Endothelial cell of hepatic sinusoid (primary cell): ENCODE measurements at regions not wholly inside any gene's neighbourhood (a gene's known extent, or its start where the extent isn't known, plus 50 kb on each side); places are given as distances from the start of the nearest gene placed in this dataset.
"Not testable (repeated sequence)": the region's sequence is repeated elsewhere in the genome, so short reads cannot be mapped to it uniquely, and the experiment has no call there.

Experiments
- in situ Hi-C: cut with HindIII; loops from 2 replicates; pipeline ENCODE4 v1.10.0; 2017; ENCODE audit warnings: low sequenced_read_pairs

DNA sequence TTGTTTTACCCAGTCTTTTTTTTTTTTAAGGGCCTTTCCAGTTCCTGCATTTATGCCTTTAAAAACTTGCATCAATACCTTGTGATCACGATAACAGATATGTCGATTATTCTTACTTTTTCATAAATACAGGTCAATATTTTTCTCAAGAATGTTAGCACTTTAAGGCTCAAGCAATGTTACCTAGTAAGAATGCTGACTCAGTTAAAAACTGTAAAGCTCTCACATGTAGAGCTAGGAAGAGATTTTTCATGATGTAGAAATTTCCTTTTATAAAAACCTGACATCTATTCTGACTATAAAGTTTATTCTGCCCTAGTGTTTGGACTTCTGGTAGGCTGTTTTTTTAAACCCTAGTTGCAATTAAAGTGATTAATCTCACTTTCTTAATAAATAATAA, 684.0 kb downstream of the ZBBX start:
- in situ Hi-C loops = no loop called here

DNA sequence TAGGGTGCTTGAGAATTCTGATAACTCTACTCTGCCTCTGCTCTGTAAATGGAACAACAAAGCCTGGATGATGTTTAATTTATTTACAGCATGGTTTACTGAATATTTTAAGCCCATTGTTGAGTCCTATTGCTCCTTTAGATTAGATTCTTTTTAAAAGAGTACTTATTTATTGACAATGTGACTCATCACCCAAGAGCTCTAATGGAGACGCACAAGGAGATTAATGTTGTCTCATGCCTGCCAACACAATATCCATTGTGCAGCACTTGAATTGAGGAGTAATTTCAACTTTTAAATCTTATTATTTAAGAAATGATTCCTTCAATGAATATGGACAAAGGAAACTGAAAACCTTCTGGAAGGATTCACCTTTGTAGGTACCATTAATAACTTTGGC, 691.4 kb downstream of the ZBBX start:
- in situ Hi-C loops = no loop called here

DNA sequence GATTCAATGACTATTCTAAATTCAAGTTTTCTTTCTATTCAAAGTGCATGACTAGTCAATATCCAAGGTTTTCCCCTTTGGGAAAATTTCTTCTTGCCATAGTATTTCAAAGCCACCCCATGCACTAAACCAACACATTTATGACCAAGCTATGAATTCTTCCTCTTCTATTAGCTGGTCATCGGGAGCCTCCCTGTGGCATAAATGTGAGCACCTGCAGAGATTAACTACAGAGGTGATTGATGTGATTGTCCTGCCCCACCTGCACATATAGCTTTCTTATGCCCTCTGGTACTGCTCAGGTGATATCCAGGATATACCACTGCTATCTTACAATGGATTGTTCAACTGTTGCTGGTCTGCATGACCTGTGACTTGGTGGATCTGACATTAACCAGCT, 694.9 kb downstream of the ZBBX start:
- in situ Hi-C loops = no loop called here

DNA sequence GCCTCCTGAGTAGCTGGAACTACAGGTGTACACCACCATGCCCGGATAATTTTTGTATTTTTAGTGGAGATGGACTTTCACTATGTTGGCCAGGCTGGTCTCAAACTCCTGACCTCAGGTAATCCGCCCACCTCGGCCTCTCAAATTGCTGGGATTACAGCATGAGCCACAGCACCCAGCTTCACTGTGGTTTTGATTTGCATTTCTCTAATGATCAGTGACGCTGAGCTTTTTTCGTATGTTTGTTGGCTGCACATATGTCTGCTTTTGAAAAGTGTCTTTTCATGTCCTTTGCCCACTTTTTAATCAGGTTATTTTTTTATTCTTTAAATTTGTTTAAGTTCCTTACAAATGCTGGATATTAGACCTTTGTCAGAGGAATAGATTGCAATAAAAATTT, 696.0 kb downstream of the ZBBX start:
- in situ Hi-C loops = not testable (repeated sequence)

DNA sequence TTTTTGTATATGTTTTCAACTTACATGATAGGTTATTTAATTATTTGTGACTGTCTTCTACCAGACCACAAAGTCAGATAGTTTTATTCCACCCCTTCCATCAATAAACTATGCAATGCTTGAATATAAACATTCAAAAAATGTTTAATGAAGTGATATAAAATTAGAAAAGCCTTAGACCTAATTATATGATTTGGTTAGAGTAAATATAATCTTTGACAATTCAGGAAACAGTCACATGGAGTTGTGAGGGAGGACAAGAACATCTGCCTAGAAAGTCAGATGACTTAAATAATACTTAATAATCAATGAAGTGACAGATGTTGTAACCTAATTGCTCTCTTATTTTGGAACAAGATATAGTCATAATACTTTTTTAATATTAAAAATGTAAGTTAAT, 710.3 kb downstream of the ZBBX start:
- in situ Hi-C loops = no loop called here

DNA sequence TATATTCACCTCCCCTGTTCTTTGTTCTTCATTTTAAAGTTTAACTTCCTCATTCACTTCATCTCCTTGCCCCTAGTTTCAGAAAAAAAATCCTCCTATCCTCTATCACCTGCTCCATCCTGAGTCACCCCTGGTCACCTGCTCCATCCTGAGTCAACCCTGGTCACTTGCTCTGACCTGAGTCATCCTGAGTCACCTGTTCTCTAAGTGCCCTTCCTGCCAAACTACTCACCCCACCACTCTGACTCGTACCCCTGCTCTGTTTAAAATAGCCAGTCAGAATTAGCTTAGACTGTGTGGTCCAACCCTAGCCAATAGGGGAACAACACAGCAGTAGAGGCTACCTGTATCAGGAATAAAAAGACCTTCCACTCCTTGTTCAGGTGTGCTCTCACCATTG, 716.9 kb downstream of the ZBBX start:
- in situ Hi-C loops = no loop called here

DNA sequence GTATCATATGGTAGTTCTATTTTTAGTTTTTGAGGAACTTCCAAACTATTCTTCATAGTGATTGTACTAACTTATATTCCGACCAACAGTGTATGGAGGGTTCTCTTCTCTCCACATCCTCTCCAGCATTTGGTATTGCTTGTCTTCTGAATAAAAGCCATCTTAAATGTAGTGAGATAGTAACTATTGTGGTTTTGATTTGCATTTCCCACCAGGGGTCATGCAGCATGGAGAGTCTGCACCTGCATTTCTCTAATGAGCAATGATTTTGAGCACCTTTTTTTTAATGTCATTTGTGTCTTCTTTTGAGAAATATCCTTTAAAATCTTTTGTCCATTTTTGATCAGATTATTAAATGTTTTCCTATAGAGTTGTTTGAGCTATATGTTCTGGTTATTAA, 718.5 kb downstream of the ZBBX start:
- in situ Hi-C loops = no loop called here

DNA sequence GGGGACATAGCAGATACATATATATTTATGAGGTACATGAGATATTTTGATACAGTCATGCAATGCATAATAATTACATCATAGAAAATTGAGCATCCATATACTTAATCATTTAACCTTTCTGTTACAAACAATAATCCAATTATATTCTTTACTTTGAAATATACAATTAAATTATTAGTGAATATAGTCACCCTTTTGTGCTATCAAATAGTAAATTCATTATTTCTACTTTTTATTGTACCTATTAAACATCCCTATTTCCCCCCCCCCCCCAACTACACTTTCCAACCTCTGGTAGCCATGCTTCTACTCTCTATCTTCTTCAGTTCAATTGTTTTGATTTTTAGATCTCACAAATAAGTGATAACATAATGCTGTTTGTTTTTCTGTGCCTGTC, 719.1 kb downstream of the ZBBX start:
- in situ Hi-C loops = no loop called here

DNA sequence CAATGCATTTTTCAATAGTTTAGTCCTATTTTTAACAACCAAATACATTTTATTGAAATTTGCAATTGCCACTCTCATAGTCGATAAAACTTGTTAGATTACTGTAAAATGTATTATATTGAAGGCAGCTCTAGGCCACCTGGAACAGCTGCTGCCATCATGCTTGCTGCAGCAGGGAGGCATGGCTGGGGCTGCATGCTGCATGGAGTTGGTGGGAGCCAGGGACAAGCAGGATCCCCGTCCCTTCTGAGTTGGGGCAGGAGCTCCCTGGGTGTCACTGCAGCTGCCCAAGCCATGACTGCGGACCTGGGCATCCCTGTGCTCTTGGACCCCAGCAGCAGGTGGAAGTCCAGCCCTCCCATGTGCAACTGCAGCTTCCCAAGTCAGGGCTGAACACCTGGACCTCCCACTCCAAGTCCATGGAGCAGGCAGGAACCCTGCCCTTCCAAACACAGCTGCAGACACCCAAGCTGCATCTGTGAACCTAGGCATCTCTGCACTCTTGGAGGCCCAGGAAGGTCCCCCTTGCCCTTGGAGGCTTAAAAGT, 742.0 kb downstream of the ZBBX start:
- in situ Hi-C loops = no loop called here

DNA sequence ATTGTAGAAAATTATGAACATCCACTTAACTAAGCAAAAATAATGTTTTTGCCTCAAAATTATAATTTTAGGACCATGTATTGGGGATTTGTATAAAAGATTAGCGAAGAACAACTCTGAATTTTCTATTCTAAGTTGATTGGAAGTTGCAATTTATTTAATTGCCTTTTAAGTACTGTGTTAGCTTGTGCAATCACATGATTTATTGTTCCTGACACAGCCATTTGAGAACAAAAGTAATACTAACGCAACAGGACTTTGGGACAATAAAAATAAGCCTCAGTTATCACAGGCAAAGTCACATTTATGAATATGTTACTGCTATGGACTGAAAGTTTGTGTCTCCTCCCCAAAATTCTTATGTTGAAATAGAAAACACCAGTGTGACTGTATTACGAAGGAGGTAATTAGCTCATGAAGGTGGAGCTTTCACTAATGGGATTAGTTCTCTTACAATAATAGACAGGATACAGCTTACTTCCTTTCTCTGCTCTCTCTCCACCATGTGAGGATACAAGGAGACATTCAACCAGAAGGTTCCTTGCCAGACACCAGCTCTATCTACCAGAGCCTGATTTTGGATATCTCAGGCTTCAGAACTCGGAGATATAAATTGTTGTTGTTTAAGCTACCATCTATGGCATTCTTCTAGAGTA, 745.9 kb downstream of the ZBBX start:
- in situ Hi-C loops = no loop called here

DNA sequence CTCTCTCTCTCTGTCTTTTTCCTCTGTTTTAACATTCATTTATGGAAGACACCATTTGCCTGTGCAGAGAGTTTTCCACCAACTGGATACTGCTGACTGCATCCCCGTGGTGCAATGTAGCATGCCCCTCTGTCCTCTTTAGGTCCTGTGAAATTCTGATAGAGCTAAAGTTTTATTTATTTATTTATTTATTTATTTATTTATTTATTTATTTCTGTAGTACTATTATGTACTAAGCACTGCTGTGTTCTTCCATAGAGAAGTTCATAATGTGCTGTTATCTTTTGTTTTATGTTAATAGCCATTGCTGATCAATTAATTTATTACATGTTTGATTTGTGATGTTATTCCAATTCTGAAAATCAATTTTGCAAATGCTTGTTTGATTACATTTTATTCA, 749.9 kb downstream of the ZBBX start:
- in situ Hi-C loops = no loop called here

DNA sequence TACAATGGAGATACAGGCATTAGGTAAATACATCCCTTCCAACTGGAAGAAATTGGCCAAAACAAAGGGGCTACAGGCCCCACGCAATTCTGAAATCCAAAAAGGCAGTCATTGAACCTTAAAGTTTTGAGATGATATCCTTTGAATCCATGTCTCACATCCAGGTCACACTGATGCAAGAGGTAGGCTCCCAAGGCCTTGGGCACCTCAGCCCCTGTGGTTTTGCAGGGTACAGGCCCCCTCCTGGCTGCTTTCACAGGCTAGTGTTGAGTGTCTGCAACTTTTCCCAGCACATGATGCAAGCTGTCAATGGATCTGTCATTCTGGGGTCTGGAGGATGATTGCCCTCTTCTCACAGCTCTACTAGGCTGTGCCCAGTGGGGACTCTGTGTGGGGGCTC, 766.7 kb downstream of the ZBBX start:
- in situ Hi-C loops = no loop called here

DNA sequence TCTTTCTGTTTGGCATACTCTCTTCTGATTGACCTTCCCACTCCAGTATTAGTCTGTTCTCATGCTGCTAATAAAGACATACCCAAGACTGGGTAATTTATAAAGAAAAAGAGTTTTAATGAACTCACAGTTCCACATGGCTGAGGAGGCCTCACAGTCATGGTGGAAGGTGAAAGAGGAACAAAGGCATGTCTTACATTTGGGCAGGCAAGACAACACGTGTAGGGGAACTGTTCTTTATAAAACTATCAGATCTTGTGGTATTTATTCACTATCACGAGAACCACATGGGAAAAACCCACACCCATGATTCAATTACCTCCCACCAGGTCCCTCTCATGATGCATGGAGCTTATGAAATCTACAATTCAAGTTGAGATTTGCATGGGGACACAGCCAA, 767.3 kb downstream of the ZBBX start:
- in situ Hi-C loops = not testable (repeated sequence)

DNA sequence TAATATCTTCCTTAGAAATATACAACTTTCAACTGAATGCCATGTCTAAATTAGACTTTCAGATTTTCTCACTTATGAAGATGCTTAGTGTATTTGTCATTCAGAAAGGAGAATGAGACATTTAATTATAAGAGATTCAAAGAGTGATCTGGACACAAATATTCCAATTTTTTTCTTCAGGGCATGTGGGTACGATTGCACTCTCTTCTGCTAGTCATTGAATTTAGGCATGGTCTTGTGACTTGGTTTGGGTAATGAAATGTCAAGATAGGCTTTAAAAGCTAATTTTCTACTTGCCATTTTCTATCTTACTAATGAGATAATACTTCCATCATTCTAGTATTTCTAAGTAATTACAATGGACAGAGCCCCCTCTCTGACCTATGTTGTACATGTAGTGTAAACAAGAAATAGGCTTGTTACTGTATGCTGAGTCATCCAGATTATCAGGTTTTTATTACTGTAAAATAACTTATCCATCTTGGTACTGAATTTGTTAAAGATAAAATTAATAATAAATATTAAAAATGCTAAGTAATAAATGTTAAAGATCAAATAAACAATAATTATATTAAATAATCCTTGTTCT, 770.8 kb upstream of the BCHE start:
- in situ Hi-C loops = no loop called here

DNA sequence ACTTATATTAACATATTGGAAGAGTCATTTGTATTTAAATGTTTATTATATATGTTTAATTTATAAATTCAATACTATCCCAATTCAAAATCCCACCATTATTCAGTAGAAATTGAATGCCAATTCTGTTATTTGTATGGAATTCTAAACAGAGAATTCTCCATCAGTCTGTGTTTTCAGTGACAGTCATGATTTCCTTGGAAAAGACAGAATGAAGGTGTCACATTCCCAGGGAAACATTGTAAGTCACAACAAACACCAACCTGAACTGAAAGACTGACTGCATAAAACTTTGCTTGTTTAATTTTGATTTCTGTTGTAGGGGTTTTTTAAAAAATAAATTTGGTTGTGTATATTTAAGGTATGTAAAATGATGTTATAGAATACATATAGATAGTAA, 769.8 kb upstream of the BCHE start:
- in situ Hi-C loops = no loop called here

DNA sequence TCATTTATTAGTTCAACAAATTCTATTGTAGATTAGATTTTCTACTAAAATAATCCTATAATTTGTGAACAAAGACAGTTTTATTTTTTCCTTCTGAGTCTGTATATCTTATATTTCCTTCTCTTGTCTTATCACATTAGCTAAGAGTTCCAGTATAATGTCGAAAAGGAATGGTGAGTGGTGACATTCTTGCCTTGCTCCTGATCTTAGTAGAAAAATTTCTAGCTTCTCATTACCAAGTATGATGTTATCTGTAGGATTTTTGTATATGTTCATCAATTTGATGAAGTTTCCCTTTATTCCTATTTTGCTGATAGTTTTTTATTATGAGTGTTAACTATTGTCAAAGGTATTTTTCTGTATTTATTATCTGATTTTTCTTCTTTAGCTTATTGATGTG, 756.6 kb upstream of the BCHE start:
- in situ Hi-C loops = no loop called here

DNA sequence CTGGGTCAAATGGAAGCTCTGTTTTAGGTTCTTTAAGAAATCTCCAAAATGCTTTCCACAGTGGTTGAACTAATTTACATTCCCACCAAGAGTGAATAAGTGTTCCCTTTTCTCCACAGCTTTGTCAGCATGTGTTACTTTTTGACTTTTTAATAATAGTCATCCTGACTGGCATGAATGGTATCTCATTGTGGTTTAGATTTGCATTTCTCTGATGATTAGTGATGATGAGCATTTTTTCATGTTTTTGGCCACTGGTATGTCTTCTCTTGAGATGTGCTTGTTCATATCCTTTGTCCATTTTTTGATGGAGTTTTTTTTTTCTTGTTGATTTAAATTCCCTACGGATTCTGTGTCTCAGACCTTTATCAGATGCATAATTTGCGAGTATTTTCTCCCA, 745.0 kb upstream of the BCHE start:
- in situ Hi-C loops = no loop called here

DNA sequence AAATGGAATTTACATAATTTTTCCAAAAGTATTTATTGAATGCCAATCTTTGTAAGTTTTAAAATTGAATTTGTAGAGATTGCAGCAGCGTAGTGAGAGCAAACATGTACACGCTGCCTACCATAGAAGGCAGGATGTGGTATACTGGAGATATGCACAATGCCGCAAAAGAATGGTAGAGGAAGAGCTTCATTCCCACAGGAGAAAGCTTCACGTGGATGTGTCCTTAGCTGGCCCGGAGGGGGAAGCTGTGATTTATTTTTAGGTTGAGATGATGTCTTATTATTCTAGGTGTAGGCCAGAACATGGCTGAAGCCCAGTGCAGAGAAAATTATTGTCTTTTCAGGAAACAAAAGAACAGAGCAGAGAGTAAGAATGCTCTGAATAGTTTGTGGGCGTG, 743.3 kb upstream of the BCHE start:
- in situ Hi-C loops = no loop called here

DNA sequence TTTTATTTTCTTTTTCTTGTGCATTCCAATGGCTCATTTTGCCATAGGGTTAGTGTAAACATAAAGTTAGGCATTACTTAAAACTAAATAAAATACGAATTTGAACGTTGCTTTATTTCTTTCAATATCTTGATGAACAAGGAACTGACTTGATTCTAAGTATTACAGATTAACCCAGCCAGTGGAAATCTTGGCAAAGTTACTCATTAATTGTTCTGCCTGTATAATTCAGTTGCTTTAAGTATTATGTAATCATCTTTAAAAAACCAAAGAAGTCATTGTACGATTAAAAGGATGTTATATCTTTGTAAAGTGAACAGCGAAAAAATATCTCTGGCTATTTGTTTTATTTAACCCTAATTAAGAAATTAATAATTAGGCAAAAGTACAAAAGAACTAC, 737.9 kb upstream of the BCHE start:
- in situ Hi-C loops = no loop called here

DNA sequence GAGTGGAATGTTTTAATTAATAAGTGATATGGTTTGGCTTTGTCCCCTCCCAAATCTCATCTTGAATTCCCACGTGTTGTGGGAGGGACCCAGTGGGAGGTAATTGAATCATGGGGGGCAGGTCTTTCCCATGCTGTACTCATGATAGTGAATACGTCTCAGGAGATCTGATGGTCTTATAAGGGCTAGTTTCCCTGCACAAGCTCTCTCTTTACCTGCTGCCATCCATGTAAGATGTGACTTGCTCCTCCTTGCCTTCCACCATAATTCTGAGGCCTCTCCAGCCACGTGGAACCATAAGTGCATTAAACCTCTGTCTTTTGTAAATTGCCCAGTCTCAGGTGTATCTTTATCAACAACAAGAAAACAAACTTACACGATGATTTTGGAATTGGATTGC, 734.5 kb upstream of the BCHE start:
- in situ Hi-C loops = not testable (repeated sequence)

DNA sequence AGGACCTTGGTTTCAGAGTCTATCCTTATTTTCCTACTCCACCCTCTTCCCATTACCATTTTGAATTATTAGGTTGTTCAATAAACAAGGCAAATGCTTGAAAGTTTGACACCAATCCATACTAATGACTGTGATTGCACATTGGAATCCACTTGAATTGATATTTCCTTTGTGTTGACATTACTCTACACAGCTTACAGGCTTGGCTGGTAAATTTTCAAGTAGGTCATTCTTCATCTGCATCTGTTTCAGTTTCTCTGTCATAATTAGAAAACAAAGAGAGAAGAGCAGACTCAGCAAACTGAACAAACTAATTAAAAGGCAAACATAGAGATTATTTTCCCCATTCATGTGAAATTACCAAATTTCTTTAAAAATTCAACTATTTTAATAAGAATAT, 732.9 kb upstream of the BCHE start:
- in situ Hi-C loops = no loop called here

DNA sequence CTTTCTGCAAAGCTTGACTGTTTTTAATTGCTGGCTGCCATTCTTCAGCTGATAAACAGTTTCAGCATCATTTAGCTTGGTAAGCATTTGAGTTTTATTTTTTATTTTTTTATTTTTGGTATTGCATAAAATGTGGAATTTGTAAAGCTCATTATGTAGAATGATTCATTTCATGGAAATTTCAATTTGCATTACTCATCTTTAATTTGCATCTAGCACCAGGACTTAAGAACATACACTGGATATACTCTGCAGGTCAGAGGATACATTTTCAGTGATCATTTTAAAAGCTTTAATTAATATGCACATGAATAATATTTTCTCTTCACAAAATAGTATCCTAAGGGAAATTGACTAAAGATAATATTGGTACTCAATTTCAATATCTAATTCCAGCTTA, 732.4 kb upstream of the BCHE start:
- in situ Hi-C loops = no loop called here

DNA sequence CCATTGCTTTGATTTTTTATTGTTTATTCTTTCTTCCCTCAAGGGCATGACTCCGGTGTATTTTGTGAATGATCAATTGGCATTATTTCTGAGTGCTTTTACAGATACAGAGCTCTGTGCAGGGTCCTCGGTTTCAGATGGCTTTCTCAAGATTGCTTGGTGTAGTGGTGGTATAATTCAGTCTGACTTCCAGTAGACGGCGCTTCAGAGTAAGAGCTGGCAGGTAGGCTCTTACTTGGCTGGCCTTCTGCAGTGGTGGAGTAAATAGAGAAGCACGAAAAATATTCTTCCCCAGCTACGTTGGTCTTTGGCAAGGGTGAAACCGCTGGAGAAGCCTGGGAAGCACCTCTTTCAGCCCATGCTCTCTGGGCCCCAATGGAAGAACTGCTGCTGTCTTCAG, 723.0 kb upstream of the BCHE start:
- in situ Hi-C loops = no loop called here
